ENCODE measurements at regions not wholly inside any gene's neighbourhood (a gene's known extent, or its start where the extent isn't known, plus 50 kb on each side); places are given as distances from the start of the nearest gene placed in this dataset.
"Not testable (repeated sequence)": the region's sequence is repeated elsewhere in the genome, so short reads cannot be mapped to it uniquely, and the experiment has no call there.

DNA sequence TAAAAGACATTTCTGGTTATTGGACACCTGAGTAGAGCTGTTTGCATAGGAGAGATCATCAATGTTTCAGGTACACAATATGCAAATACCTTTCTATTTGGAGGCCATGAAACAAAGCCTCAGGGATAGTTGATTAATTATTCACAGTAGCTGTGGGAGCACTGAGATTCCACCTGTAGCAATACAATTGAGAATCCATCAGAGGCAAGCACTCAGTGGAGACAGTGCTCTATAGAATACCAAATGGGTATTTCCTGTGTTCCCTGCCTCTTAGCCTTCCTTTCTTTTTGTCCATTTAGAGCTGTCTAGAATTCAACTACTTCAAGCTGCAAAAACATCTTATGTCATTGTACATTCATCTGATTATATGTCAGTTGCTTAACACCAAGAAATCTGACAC lies 1754.0 kb upstream of the ACO1 start:
- FAIRE-seq (no peak), ATAC-seq (no peak), DNase-seq (ENCODE audit: extremely low read depth in 1 of 4, low spot score in 3 of 4) (no peak)
- Histone ChIP-seq H3K9me1 (ENCODE audit: control insufficient read depth, insufficient read depth, low read length) (no peaks in the 10 kb centered on the region), H3K27me3 (ENCODE audit: control insufficient read depth in 2 of 2, insufficient read depth in 2 of 2, low read length in 2 of 2) (no peaks in the 10 kb centered on the region), H3K27ac (ENCODE audit: extremely low read depth, low read depth, low read length) (no peak overlapping the region), H2AFZ (ENCODE audit: low read depth, low read length) (no peak overlapping the region), H3K79me2 (ENCODE audit: control insufficient read depth, insufficient read depth, low read length) (no peaks in the 10 kb centered on the region), H3K4me2 (ENCODE audit: insufficient read depth, low read length) (no peak overlapping the region), H3K9ac (ENCODE audit: insufficient read depth in 1 of 2, low read depth in 2 of 2, low read length in 2 of 2) (no peak overlapping the region), H3K4me1 (replicated peaks in 1 of 2; ENCODE audit: control insufficient read depth in 2 of 2, insufficient read depth in 2 of 2, low read length in 2 of 2) (no peaks in the 10 kb centered on the region), H3K9me3 (replicated peaks; ENCODE audit: control insufficient read depth, insufficient read depth, low read depth, low read length) (no peaks in the 10 kb centered on the region), H4K20me1 (replicated peaks; ENCODE audit: control insufficient read depth, insufficient read depth, low read length) (no peaks in the 10 kb centered on the region), H3K36me3 (ENCODE audit: control insufficient read depth, insufficient read depth, low read length) (no peaks in the 10 kb centered on the region), H3K4me3 (no peak overlapping the region)
- TF ChIP-seq KLF10 (CRISPR knock-in tag; IDR thresholded peaks at IDR 0.05) (no peak), HDAC1 (IDR thresholded peaks at IDR 0.05) (no peak), ZKSCAN1 (IDR thresholded peaks at IDR 0.05; ENCODE audit: low read depth, low read length) (no peak)
- TF ChIP-seq, protein P1, sequence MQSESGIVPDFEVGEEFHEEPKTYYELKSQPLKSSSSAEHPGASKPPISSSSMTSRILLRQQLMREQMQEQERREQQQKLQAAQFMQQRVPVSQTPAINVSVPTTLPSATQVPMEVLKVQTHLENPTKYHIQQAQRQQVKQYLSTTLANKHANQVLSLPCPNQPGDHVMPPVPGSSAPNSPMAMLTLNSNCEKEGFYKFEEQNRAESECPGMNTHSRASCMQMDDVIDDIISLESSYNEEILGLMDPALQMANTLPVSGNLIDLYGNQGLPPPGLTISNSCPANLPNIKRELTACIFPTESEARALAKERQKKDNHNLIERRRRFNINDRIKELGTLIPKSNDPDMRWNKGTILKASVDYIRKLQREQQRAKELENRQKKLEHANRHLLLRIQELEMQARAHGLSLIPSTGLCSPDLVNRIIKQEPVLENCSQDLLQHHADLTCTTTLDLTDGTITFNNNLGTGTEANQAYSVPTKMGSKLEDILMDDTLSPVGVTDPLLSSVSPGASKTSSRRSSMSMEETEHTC (IDR thresholded peaks at IDR 0.05): no peak
- TF ChIP-seq, protein P2, sequence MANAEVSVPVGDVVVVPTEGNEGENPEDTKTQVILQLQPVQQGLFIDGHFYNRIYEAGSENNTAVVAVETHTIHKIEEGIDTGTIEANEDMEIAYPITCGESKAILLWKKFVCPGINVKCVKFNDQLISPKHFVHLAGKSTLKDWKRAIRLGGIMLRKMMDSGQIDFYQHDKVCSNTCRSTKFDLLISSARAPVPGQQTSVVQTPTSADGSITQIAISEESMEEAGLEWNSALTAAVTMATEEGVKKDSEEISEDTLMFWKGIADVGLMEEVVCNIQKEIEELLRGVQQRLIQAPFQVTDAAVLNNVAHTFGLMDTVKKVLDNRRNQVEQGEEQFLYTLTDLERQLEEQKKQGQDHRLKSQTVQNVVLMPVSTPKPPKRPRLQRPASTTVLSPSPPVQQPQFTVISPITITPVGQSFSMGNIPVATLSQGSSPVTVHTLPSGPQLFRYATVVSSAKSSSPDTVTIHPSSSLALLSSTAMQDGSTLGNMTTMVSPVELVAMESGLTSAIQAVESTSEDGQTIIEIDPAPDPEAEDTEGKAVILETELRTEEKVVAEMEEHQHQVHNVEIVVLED (CRISPR knock-in tag; IDR thresholded peaks at IDR 0.05): no peak
- intact Hi-C loops (cut with micrococcal nuclease) (no loop called here), in situ Hi-C loops (cut with MboI) (no loop called here)
- ChIA-PET CTCF (ENCODE audit: low intra/inter-chr PET ratio) (no interaction called here), POLR2A (no interaction called here)
- BruUV-seq (replicated peaks): no TSS peak

DNA sequence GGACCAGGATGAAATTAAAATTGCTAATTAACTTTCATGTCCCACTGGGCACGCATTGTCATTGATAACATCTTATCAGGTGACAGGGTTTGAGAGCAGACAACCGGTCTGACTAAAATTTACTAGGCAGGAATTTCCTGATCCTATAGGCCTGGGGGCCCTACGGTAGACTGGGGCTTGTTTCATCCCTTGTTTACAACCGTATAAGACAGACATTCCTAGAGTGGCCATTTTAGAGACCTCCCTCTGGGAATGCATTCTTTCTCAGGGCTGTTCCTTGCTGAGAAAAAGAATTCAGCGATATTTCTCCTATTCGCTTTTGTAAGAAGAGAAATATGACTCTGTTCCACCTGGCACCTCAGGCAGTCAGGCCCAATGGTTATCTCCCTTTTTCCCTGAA lies 1737.8 kb upstream of the ACO1 start:
- H3K36me3 ChIP-seq (ENCODE audit: control insufficient read depth, insufficient read depth, low read length); H3K9ac ChIP-seq (ENCODE audit: insufficient read depth in 1 of 2, low read depth in 2 of 2, low read length in 2 of 2); POLR2A ChIA-PET; H3K27ac ChIP-seq (ENCODE audit: extremely low read depth, low read depth, low read length); H3K4me3 ChIP-seq; DNase-seq (ENCODE audit: extremely low read depth in 1 of 4, low spot score in 3 of 4); H4K20me1 ChIP-seq (replicated peaks; ENCODE audit: control insufficient read depth, insufficient read depth, low read length); BruUV-seq (replicated peaks); ATAC-seq; FAIRE-seq; H3K79me2 ChIP-seq (ENCODE audit: control insufficient read depth, insufficient read depth, low read length); CTCF ChIA-PET (ENCODE audit: low intra/inter-chr PET ratio); intact Hi-C loops (cut with micrococcal nuclease); H3K9me1 ChIP-seq (ENCODE audit: control insufficient read depth, insufficient read depth, low read length); H3K4me1 ChIP-seq (replicated peaks in 1 of 2; ENCODE audit: control insufficient read depth in 2 of 2, insufficient read depth in 2 of 2, low read length in 2 of 2); H3K27me3 ChIP-seq (ENCODE audit: control insufficient read depth in 2 of 2, insufficient read depth in 2 of 2, low read length in 2 of 2); in situ Hi-C loops (cut with MboI); H3K4me2 ChIP-seq (ENCODE audit: insufficient read depth, low read length); H2AFZ ChIP-seq (ENCODE audit: low read depth, low read length); H3K9me3 ChIP-seq (replicated peaks; ENCODE audit: control insufficient read depth, insufficient read depth, low read depth, low read length): not testable (repeated sequence)
- no CpG with 5 or more reads among the region's 6 CpGs for WGBS (ENCODE audit: insufficient coverage, low coverage, missing lambda C conversion rate)

All from K562 (cell line).